Jurkat, Clone E6-1 (cell line): ENCODE measurements at regions not wholly inside any gene's neighbourhood (a gene's known extent, or its start where the extent isn't known, plus 50 kb on each side); places are given as distances from the start of the nearest gene placed in this dataset.

Experiments
- DNase-seq: peaks from one replicate; pipeline ENCODE4 v3.0.0-alpha.2; 2011; ENCODE audit warnings: low read depth, low spot score
- H3K4me3 ChIP-seq: 2 replicates; pipeline ENCODE4 v1.5.1; 2011; ENCODE audit warnings: mild to moderate bottlenecking, low read length, control low read depth, moderate library complexity

GRCh38 chr9:16974436-16974835 is 104.0 kb upstream of the BNC2 start:
- DNase-seq: no peak
- no peak overlapping the region for H3K4me3 ChIP-seq

DNA sequence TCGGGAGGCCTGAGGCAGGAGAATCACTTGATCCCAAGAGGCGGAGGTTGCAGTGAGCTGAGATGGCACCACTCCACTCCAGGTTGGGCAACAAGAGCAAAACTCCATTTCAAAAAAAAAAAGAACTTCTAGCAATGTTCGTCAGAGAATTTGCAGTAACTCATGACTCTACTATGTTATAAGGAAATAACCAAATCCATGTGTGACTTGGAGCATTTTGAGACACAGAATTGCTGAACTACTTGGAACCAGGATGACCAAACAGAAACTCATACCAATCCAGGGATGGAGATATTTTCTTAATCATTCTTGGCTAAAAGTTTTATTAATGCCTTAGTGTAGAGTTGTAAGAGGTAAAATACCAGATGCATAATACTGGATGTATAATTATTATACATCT is 99.9 kb upstream of the BNC2 start:
- DNase-seq: no peak
- no peak overlapping the region for H3K4me3 ChIP-seq

GRCh38 chr9:16964228-16964627 is 93.8 kb upstream of the BNC2 start:
- no peak overlapping the region for H3K4me3 ChIP-seq
- DNase-seq: no peak

DNA sequence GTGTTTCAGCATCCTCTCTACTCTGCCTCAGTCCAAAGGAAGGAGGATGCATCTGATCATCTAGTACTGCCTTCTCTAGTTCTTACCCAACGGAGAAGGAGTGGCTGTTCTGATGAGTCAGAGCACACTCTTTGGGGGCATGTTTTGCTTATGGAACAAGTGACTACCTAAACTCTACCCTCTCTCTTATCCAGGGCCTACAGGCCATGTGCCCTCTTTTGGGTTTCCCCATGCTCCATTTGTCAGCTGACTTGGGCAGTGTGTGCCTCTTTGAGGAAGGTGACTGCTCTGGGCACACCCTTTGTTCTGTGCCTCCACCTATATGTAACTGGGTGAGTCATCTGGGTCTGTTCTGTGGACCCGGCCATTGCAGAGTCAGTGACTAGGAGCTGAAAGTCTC is 89.6 kb upstream of the BNC2 start:
- no peak overlapping the region for H3K4me3 ChIP-seq
- DNase-seq: no peak

- DNase-seq: no peak
- no peak overlapping the region for H3K4me3 ChIP-seq
Observed at GRCh38 chr9:16959391-16959790, 88.9 kb upstream of the BNC2 start.

DNA sequence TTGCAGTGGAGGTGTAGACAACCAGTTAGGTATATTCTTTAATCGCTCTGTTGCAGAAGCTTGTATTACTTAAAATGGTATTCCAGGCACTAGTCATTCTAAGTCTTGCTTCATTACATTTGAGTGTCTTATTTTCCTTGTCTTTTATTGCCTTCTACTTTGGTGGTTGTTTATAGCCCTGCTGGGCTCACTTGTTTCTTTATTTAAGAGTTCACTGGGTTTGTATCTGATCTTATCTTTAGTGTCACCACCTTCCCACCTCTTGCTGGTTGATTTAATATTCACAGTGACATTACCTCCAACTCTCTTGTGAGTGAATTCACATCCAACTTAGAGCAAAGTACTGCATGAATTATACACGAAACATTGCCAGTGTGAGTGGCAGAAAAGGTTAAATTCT is 83.6 kb upstream of the BNC2 start:
- H3K4me3 ChIP-seq: no peak overlapping the region
- no peak for DNase-seq

DNA sequence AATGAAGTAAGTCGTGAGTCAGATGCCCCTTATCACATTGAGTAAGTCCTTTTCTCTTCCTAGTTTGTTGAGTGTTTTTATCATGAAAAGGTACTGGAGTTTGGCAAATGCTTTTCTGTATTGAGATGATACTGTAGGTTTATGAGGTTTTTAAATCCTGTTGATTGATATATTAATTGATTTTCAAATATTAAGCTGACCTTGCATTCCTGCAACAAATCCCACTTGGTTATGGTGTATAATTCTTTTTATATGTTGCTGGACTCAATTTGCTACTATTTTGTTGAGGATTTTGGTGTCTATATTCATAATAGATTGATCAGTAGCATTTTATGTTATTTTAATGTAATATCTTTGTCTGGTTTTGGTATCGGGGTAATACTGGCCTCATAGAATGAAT is 81.0 kb upstream of the BNC2 start:
- H3K4me3 ChIP-seq: no peak overlapping the region
- DNase-seq: no peak

DNA sequence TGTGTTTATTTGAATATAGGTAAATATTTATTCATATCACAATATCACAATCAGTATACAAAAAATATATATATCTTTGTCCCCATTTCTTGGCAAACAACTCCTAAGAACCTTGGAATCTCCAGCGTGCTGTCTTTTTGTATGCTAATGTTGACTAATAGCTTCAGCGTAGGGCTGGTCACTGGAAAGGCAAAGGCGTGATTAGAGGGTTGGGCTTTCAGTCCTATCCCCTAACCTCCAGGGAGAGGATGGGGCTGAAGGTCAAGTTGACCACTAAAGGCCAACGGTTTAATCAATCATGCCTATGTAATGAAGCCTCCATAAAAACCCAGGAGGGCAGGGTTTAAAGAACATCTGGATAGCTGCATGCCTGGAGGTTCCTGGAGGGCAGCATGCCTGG is 79.6 kb upstream of the BNC2 start:
- no peak overlapping the region for H3K4me3 ChIP-seq
- DNase-seq: no peak

DNA sequence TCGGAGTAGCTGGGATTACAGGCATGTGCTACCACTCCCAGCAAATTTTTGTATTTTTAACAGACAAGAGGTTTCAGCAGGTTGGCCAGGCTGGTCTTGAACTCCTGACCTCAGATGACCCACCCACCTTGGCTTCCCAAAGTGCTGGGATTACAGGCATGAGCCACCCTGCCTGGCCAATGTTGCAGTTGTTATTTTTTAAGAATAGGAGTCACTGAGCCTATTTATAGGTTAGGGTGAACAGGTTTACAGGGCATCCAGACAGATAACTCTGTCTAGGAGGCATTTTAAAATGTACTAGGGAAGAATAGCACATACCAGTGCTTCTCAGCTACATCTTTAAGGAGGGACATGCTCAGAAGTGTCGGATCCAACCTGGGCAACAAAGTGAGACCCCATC is 60.1 kb upstream of the BNC2 start:
- H3K4me3 ChIP-seq: no peak overlapping the region
- DNase-seq: no peak

GRCh38 chr9:16928179-16928945 is 57.9 kb upstream of the BNC2 start:
- no peak for DNase-seq
- H3K4me3 ChIP-seq: no peak overlapping the region

- no peak for DNase-seq
Observed at GRCh38 chr9:16925426-16925825, 55.0 kb upstream of the BNC2 start.

DNA sequence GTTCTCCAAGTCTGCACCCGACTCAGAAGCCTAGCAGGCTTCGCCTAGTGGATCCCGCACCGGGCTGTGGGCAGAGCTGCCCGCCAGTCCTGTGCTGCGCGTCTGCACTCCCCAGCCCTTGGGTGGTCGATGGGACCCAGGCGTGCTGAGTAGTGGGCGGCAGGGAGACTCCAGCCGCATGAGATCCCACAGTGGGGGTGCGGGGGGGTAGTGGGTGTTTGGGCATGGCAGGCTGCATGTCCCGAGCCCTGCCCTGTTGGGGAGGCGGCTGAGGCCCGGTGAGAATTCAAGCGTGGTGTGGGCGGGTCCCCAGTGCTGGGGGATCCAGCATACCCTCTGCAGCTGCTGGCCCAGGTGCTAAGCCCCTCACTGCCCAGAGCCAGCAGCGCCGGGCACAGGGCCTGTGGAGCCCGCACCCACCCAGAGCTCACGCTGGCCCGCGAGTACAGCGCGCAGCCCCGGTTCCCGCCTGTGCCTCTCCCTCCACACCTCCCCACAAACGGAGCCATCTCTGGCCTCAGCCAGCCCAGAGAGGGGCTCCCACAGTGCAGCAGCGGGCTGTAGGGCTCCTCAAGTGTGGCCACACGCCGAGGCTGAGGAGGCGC is 53.9 kb upstream of the BNC2 start:
- no peak overlapping the region for H3K4me3 ChIP-seq
- DNase-seq: no peak

More at GRCh38 chr9:16925426-16925825, 55.0 kb upstream of the BNC2 start:
- H3K4me3 ChIP-seq: no peak overlapping the region

DNA sequence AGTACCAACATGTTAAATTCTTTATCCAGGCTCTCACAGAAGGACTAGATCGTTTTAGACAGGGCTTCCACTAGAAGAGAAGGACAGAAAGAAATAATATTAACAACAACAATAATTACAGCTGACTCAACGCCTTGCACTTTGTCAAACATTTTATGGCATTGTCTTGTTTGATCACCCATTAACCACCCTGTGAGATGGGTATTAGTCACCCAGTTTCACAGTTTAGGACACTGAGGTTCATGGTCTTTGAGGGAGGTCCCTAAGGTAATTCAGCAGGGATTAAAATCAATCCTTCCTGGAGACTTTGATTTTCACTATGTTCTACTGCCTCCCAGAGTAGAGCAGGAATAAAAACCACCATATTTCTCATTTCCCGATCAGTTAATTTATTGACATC is 51.4 kb upstream of the BNC2 start:
- H3K4me3 ChIP-seq: no peak overlapping the region
- DNase-seq: no peak
